GM12878 (cell line): ENCODE measurements at regions not wholly inside any gene's neighbourhood (a gene's known extent, or its start where the extent isn't known, plus 50 kb on each side); places are given as distances from the start of the nearest gene placed in this dataset.

ENCODE experiments used
- BMI1 ChIP-seq: fragments of 450-650 bp; IDR thresholded peaks from 2 replicates; pipeline ENCODE4 v1.6.1; 2016; ENCODE audit warnings: mild to moderate bottlenecking, moderate library complexity, borderline replicate concordance
- CBX3 ChIP-seq: fragments of 200-600 bp; sonication (generic); IDR thresholded peaks from 2 replicates; pipeline ENCODE4 v1.6.1; 2016; ENCODE audit warnings: low read depth, borderline replicate concordance
- CTCF ChIP-seq, 3 experiments: IDR thresholded peaks in 2 of 3; conservative IDR thresholded peaks in 1 of 3; 2 replicates each; pipeline ENCODE4 v1.5.1; 2011; ENCODE audit warnings: low read depth in 3 of 3, low read length in 3 of 3, mild to moderate bottlenecking in 3 of 3, control low read depth in 2 of 3, moderate library complexity in 2 of 3, inconsistent platforms in 1 of 3, mixed read lengths in 1 of 3; ENCODE audit not compliant: control insufficient read depth in 2 of 3, insufficient read depth in 1 of 3; ENCODE audit errors: extremely low read depth in 1 of 3
- EGR1 ChIP-seq, 2 experiments: IDR thresholded peaks; 1 replicate in 1 of 2; 2 replicates in 1 of 2; pipeline ENCODE4 v1.6.1; 2011 to 2012; ENCODE audit warnings: low read depth in 2 of 2, low read length in 2 of 2, borderline replicate concordance in 1 of 2, mild to moderate bottlenecking in 1 of 2, moderate library complexity in 1 of 2
- EZH2 ChIP-seq: IDR thresholded peaks from 2 replicates; pipeline ENCODE4 v1.6.1; 2012; ENCODE audit warnings: low read depth, mild to moderate bottlenecking, control low read depth, inconsistent platforms, low read length, borderline replicate concordance; ENCODE audit not compliant: control insufficient read depth
- JUNB ChIP-seq: IDR thresholded peaks from 2 replicates; pipeline ENCODE4 v1.6.1; 2016; ENCODE audit warnings: antibody characterized with exemption, mild to moderate bottlenecking
- MAX ChIP-seq: IDR thresholded peaks from 2 replicates; pipeline ENCODE4 v1.6.1; 2012; ENCODE audit warnings: low read depth, low read length, improper control_type of control experiment

- TF ChIP-seq EZH2 (no peak), JUNB (no peak), CTCF (IDR thresholded peaks at IDR 0.05 in 2 of 3, conservative IDR thresholded peaks at IDR 0.05 in 1 of 3; ENCODE audit: control insufficient read depth in 2 of 3, extremely low read depth in 1 of 3, insufficient read depth in 1 of 3, low read depth in 3 of 3, low read length in 3 of 3) (no peak), BMI1 (no peak), MAX (no peak), CBX3 (no peak), EGR1 (IDR thresholded peaks at IDR 0.05; ENCODE audit: borderline replicate concordance in 1 of 2, low read depth in 2 of 2, low read length in 2 of 2) (no peak)
Measured at GRCh38 chr12:67911275-67911600, 78.0 kb upstream of the IFNG-AS1 start.
